ENCODE measurements at regions not wholly inside any gene's neighbourhood (a gene's known extent, or its start where the extent isn't known, plus 50 kb on each side); places are given as distances from the start of the nearest gene placed in this dataset.

GRCh38 chr15:97052513-97052912 lies 722.0 kb downstream of the NR2F2 start:
- TF ChIP-seq POLR2A (IDR thresholded peaks at IDR 0.05): no peak
- no peak for TF ChIP-seq EP300 (IDR thresholded peaks at IDR 0.05)
- TF ChIP-seq CTCF (IDR thresholded peaks at IDR 0.05): no peak
- DNase-seq (ENCODE audit: low spot score in 2 of 2): no peak
- WGBS, 2 donors: 81 to 85% methylated on average over 3 of the region's 3 CpGs

GRCh38 chr15:97053635-97054034 lies 723.1 kb downstream of the NR2F2 start:
- no peaks in the 10 kb centered on the region for H3K4me1 ChIP-seq
- H3K9me3 ChIP-seq: no peaks in the 10 kb centered on the region
- no peak overlapping the region for H3K4me3 ChIP-seq
- no peak for TF ChIP-seq CTCF (IDR thresholded peaks at IDR 0.05)
- TF ChIP-seq EP300 (IDR thresholded peaks at IDR 0.05): no peak
- no peak for TF ChIP-seq POLR2A (IDR thresholded peaks at IDR 0.05)
- WGBS, 2 donors: 43 to 88% methylated on average over 2 of the region's 2 CpGs
- H3K27ac ChIP-seq: no peak overlapping the region
- no peaks in the 10 kb centered on the region for H3K36me3 ChIP-seq
- no peak for DNase-seq (ENCODE audit: low spot score in 2 of 2)
- H3K27me3 ChIP-seq: no peaks in the 10 kb centered on the region

More at GRCh38 chr15:97052513-97052912, 722.0 kb downstream of the NR2F2 start:
- no peaks in the 10 kb centered on the region for H3K4me1 ChIP-seq
- H3K9me3 ChIP-seq: no peaks in the 10 kb centered on the region
- H3K36me3 ChIP-seq: no peaks in the 10 kb centered on the region
- no peaks in the 10 kb centered on the region for H3K27me3 ChIP-seq
- H3K27ac ChIP-seq: no peak overlapping the region
- H3K4me3 ChIP-seq: no peak overlapping the region

- no peaks in the 10 kb centered on the region for H3K36me3 ChIP-seq
- DNase-seq (ENCODE audit: low spot score in 2 of 2): no peak
- no peaks in the 10 kb centered on the region for H3K27me3 ChIP-seq
- H3K4me1 ChIP-seq: no peaks in the 10 kb centered on the region
- WGBS, 2 donors: 87 to 90% methylated on average over 6 of the region's 6 CpGs
- H3K27ac ChIP-seq: no peak overlapping the region
- H3K9me3 ChIP-seq: no peaks in the 10 kb centered on the region
- H3K4me3 ChIP-seq: no peak overlapping the region
- TF ChIP-seq POLR2A (IDR thresholded peaks at IDR 0.05) (no peak), CTCF (IDR thresholded peaks at IDR 0.05) (no peak), EP300 (IDR thresholded peaks at IDR 0.05) (no peak)
Observed at GRCh38 chr15:97057503-97057902, 727.0 kb downstream of the NR2F2 start.

GRCh38 chr15:97059281-97059680 lies 728.8 kb downstream of the NR2F2 start:
- Histone ChIP-seq H3K27me3 (no peaks in the 10 kb centered on the region), H3K36me3 (no peaks in the 10 kb centered on the region), H3K27ac (no peak overlapping the region), H3K4me3 (no peak overlapping the region), H3K4me1 (no peaks in the 10 kb centered on the region), H3K9me3 (no peaks in the 10 kb centered on the region)
- DNase-seq (ENCODE audit: low spot score in 2 of 2): no peak
- WGBS, 2 donors: 78 to 81% methylated on average over 5 of the region's 5 CpGs
- TF ChIP-seq EP300 (IDR thresholded peaks at IDR 0.05): no peak
- no peak for TF ChIP-seq CTCF (IDR thresholded peaks at IDR 0.05)
- no peak for TF ChIP-seq POLR2A (IDR thresholded peaks at IDR 0.05)

GRCh38 chr15:97061392-97061791 lies 730.9 kb downstream of the NR2F2 start:
- Histone ChIP-seq H3K4me1 (no peaks in the 10 kb centered on the region), H3K27ac (no peak overlapping the region), H3K36me3 (no peaks in the 10 kb centered on the region), H3K27me3 (no peaks in the 10 kb centered on the region), H3K9me3 (no peaks in the 10 kb centered on the region), H3K4me3 (no peak overlapping the region)
- 48 to 73% methylated on average over 2 of the region's 2 CpGs for WGBS, 2 donors
- no peak for DNase-seq (ENCODE audit: low spot score in 2 of 2)
- no peak for TF ChIP-seq EP300 (IDR thresholded peaks at IDR 0.05)
- TF ChIP-seq POLR2A (IDR thresholded peaks at IDR 0.05): no peak
- TF ChIP-seq CTCF (IDR thresholded peaks at IDR 0.05): no peak

Data from tibial nerve (tissue), 4 donors.